VCaP (cell line): ENCODE measurements at regions not wholly inside any gene's neighbourhood (a gene's known extent, or its start where the extent isn't known, plus 50 kb on each side); places are given as distances from the start of the nearest gene placed in this dataset.
"Not testable (repeated sequence)": the region's sequence is repeated elsewhere in the genome, so short reads cannot be mapped to it uniquely, and the experiment has no call there.

Source experiments
- H3K27ac ChIP-seq: fragments of 450-650 bp; 2 replicates; pipeline ENCODE4 v1.5.1; 2017
- TF ChIP-seq, protein P1 (sequence below): fragments of 450-650 bp; conservative IDR thresholded peaks from 2 replicates; pipeline ENCODE4 v1.5.1; 2017; ENCODE audit warnings: mild to moderate bottlenecking, moderate library complexity

DNA sequence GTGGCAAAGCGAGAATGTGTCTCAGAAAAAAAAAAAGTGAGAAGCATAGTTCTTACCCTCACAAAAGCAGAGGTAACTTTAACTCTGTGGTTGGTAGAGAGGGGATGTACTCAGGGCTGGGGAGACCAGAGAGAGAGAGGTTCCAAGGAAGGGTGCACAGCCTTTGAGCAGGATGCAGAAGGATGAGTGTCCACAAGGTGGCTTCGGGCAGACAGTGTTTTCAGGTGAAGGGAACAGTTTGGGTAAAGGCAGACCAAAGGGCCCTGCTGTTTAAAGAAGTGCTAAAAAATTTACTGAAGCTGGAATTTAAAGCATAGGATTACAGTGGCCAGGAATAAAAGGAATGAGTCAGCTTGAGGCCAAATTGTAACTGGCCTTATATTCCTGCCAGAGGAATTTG, 2240.6 kb downstream of the EPHA3 start:
- H3K27ac ChIP-seq: not testable (repeated sequence)

DNA sequence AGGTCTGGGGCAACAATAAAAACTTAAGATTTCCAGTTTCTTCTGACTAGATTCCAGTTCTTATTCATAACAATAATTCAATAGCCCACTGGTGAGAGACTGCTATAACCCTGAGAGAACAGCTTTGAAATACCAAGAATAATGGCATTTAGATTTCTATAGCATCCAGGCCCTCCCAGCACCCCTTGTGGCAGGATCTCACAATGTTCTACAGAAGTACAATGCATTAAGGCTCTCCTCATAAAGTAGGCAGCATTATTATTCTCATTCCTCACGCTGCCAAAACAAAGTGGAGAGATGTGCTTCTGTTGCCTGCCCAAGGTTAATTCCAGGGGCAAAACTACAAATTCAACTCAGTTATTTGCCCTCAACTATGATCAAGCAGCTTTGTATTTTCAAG, 2241.7 kb downstream of the EPHA3 start:
- not testable (repeated sequence) for H3K27ac ChIP-seq

DNA sequence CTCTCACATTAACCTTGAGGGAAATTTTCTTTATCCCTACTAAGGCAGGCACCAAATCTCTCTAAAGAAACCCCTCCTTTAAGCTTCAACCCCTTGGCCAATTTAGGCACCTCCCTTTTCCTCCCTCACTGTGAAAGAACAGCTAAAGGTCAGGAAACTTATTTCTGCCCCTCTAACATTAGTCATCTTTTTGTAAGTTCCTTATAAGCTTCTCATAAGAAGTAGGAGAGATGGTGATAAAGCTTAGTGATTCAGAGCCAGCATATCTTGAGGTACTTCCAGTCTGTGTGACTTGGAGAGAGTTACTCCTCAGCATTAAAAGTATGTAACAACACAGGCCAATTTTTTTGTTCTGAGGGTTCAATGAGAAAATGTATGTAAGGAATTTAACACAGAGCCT, 2244.7 kb downstream of the EPHA3 start:
- H3K27ac ChIP-seq: not testable (repeated sequence)

DNA sequence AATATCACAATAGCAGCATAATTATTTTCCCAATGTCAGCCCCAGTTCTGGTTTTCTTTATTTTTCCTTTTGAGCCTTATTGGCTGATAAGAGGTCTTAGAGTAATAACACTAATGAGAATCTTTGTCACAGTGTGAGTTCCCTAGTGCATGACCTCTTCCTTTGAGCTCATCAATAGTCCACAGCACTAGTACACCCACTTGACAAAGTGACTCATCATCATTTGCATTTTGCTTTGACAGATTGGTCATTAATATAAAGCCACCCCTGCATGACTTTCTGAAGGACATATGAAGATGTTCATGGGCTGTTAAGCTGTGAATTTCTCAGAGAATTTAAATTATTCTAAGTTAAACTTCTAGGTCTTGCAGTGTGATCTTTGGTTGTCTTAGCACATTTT, 2251.9 kb downstream of the EPHA3 start:
- not testable (repeated sequence) for H3K27ac ChIP-seq

DNA sequence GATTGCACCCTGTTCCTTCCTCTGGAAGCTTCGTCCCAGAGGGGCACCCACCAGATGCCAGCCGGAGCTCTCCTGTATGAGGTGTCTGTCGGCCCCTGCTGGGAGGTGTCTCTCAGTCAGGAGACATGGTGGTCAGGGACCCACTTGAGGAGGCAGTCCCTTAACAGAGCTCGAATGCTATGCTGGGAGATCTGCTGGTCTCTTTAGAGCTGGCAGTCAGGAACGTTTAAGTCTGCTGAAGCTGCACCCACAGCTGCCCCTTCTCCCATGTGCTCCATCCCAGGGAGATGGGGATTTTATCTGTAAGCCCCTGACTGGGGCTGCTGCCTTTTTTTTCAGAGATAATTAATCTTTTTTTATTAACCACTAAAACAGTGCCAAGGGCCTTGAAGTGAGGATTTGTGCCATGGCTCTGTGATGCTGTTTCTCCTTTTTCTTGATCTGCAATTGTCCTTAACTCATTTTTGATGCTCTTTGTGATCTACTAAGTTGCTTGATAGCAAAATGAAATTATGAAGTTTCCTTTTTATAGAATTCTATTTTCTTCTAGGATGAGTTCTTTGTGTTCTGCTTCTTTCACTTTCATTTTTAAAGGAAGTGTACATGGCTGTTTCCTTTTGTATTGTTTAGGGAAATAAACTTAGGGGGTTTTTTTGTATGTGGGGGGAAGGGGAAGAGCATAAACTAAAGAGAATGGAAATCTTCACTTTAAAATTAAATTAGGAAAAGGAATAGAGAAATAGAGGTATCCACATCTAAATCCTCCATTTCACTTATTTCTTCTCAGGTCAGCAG, 2275.9 kb downstream of the EPHA3 start:
- not testable (repeated sequence) for H3K27ac ChIP-seq

DNA sequence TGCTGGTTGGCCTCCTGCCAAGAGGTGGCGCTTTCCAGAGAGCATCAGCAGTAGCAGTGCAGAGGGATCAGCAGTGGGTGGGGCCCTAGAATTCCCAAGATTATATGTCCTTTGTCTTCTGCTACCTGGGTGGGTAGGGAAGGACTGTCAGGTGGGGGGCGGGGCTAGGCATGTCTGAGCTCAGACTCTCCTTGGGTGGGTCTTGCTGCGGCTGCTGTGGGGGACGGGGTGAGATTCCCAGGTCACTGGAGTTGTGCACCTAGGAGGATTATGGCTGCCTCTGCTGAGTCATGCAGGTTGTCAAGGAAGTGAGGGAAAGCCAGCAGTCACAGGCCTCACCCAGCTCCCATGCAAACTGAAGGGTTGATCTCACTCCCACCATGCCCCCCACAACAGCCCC, 2296.5 kb downstream of the EPHA3 start:
- H3K27ac ChIP-seq: not testable (repeated sequence)

DNA sequence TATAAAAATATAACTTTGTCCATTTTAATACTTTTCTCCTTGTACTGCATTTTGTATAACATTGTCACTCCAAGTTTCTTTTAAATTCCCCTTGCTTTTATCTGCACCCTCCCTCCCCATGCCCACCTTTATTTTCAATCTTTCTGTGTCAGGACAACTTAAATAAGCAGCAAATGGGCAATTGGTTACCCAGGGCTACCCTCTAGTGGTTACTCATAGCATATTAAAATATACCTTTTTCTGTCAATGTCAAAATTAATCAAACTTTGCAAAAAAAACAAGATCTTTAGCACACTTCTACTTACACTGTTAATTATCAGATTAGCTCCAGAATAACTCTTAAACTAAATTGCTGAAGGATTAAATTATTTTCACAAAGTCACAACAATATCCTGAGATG, 2334.6 kb downstream of the EPHA3 start:
- H3K27ac ChIP-seq: not testable (repeated sequence)
- TF ChIP-seq, protein P1, sequence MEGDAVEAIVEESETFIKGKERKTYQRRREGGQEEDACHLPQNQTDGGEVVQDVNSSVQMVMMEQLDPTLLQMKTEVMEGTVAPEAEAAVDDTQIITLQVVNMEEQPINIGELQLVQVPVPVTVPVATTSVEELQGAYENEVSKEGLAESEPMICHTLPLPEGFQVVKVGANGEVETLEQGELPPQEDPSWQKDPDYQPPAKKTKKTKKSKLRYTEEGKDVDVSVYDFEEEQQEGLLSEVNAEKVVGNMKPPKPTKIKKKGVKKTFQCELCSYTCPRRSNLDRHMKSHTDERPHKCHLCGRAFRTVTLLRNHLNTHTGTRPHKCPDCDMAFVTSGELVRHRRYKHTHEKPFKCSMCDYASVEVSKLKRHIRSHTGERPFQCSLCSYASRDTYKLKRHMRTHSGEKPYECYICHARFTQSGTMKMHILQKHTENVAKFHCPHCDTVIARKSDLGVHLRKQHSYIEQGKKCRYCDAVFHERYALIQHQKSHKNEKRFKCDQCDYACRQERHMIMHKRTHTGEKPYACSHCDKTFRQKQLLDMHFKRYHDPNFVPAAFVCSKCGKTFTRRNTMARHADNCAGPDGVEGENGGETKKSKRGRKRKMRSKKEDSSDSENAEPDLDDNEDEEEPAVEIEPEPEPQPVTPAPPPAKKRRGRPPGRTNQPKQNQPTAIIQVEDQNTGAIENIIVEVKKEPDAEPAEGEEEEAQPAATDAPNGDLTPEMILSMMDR: peak; percentile 57

DNA sequence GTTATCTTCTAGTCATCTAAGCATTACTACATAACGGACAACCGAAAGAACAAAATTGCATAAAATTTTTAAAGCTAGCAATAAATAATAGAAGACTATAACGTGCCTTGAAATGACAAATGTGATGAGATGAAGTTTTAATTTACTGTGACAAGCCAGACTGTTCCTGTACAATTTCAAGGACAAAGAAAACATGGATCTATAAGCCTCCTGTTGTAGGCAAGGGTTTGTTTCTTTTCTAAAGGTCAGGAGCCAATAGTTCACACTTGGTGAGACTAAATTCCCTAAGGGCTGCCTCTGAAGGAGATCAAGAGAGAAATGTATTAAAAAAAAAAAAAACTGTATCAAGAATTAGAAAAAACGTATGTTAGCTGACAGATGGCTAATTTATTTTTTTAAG, 2335.1 kb downstream of the EPHA3 start:
- H3K27ac ChIP-seq: not testable (repeated sequence)

DNA sequence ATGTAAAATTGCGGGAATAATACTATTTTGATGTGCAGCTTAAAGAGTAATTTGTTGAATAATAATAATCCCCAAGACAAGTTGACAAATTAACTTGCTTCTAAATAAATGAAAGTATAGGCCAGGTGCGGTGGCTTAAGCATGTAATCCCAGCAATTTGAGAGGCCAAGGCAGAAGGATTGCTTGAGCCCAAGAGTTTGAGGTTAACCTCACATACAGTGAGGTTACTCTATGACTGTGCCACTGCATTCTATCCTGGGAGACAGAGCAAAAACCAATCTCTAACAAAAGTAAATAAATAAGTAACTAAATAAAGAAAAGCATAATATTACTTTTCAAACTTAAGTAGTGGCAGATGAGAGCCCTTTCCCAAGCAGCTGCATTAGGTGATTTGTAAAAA, 2341.0 kb downstream of the EPHA3 start:
- not testable (repeated sequence) for H3K27ac ChIP-seq

DNA sequence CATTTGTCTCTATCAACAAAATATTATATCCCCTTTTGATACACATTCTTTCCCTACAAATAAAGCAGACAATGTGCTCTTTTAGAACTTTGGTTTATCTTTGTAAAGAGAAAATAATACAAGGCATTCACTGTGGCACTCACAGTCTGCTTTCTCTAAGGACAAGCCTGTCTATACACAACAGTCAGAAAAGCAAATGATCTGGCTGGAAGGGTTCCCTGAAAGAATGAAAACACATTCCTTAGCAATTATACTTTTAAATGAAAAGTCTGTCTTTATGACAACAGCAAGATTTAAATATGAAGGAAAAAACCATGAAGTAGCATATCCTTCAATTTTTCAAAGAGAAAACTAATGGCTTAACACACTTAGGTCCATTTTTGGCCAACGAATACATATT, 2359.1 kb downstream of the EPHA3 start:
- not testable (repeated sequence) for H3K27ac ChIP-seq

DNA sequence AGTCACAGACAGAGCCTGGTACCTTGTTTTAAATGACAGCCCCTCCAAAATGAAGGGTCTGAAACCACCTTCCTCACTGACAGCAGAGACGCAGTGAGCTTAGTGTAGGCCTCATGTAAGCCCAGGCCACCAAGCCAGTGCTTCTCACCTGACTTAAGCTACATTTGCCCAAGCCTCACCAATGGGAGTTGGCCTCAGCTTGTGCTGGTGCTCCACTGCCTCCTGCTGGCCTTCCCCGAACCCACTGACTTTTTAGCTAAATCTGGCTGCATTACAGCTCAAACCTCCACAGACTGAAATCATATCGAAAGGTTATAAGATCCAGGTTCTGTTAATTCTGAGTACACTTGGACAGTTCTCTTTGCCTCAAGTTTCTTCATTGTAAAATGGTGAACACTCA, 2361.8 kb downstream of the EPHA3 start:
- not testable (repeated sequence) for H3K27ac ChIP-seq

DNA sequence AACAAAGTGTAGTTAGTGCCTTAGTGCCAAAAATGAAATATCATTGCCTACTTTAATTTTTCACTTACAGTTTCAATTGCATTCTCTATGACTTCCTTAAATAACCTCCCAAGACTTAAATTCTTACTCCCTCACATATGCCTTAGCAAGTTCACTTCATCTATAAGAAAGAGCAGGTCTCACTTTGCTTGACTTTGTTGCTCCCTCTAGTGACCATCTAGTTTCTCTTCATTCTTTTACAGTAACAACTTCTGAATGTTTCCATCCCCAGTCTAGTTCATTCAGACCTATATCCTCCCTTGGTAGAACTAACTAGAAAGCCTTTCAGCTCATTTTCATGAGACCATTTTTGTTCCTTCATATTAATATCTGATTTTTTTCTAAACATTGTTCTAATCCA, 2377.6 kb downstream of the EPHA3 start:
- TF ChIP-seq, protein P1: peak; percentile 55
- not testable (repeated sequence) for H3K27ac ChIP-seq

DNA sequence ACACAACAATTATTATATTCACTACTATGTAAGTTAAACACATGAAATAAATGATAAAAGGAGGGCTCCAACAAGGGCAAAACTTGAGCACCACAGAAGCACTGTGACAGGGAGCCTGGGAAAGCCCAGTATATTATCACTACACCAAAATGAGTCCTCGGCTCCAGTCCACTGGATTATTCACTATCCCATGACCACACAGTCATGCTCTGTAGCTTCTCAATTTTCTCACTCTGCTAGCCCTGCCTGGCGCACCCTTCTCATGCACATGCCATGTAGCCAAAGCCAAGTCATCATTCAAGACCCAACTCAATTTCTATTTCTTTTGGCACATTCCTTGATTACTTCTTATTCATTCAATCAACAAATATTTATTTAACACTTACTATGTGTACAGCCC, 2378.5 kb downstream of the EPHA3 start:
- not testable (repeated sequence) for H3K27ac ChIP-seq

DNA sequence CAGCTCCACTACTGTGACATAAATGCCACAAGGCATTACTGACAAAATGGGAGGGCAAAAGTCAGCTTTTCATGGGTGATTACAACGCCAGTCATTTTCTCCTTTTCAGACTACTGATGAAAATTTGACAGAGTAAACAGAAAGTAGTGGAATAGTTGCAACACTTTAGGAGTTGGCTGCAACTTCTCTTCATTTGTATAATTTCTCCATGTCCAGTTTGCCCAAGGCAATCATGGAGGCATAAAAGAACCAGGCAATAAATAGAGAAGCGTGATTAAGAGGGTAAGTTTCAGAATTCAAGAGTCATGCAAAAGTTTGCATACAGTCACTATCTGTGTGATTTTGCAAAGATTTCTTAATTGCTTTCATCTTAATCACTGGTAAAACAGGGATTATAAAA, 2390.3 kb downstream of the EPHA3 start:
- not testable (repeated sequence) for H3K27ac ChIP-seq

DNA sequence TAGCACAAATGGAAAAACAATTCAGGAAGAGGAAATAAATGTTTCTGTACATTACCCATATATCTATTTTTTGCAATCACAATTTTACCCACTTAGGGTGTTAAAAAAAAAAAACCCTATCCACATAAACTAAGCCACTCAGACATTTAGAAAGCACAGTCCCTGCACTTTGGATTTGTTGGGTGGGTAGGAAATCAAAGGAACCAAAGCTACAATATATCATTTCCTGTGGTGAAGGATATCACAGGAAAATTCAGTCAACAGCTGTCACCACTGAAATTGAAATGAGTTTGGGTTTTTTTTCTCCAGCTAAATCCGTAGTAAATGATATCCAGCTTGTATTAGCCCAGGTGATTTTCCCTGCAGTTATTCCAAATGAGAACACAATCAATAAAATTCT, 2392.4 kb downstream of the EPHA3 start:
- not testable (repeated sequence) for H3K27ac ChIP-seq

DNA sequence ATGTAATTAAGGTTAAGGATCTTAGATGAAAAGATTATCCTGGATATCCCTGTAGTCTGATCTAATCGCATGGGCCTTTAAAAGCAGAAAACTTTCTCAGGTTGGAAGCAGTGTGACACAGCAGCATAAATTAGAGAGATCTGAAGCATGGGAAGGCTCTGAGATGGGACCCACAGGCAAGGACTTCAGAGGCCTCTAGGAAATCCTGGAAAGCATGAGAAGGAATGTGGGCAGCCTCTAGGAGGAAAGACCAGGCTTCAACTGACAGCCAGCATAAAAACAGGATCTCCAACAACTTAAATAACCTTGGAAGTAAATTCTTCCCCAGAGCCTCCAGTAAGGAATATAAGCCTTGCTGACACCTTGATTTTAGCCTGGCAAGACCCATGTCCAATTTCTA, 2397.5 kb downstream of the EPHA3 start:
- not testable (repeated sequence) for H3K27ac ChIP-seq
